HG02798 (cell line): ENCODE measurements at regions not wholly inside any gene's neighbourhood (a gene's known extent, or its start where the extent isn't known, plus 50 kb on each side); places are given as distances from the start of the nearest gene placed in this dataset.

Experiments used
- ATAC-seq: cut with Tn5 transposase; IDR thresholded peaks from one replicate; pipeline ENCODE4 v1.9.1; 2021; ENCODE audit warnings: mild to moderate bottlenecking; ENCODE audit not compliant: unreplicated experiment, poor library complexity

GRCh38 chr18:39951142-39951720, 2003.8 kb upstream of the PIK3C3 start:
- ATAC-seq, result no peak

DNA sequence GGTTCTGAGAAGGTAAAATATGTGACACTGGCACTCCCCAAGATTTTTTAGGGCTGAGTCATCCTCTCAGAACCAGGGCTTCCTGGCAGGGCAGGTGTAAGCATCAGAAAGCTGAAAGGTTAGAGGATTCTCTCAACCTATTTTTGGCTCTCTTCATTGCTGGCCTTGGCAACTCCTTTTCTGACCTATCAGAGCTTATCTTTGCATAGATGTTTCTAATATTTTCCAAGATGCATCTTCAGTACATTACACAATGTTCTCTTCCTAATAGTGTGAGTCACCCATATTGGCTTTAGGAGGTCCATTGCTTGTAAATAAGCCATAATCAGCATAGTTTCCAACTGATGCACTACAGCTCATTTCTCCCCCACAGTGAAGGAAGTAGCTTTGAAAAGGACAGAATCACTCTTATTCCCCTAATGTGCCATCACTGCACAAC, 2008.4 kb upstream of the PIK3C3 start:
- no peak for ATAC-seq

DNA sequence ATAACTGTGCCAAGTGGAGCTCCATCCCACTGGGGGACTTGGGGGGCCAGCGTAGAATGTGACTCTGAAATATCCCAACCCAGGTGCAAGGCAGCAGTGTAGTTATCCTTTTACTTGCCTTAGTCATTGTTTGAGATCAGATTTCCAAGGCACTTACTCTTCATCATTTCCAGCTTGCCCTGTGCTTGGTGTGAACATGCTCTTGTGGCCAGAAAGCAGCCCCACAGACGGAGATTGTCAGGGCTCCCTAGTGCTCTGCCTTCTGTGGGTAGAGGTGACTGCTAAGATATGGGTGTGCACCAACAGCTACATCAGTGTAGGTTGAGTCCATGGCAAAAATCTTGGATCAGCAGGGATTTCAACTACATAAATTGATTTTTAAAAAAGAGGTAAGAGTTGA, 2010.0 kb upstream of the PIK3C3 start:
- ATAC-seq, result no peak

- no peak for ATAC-seq
Observed at GRCh38 chr18:39942702-39943101, 2012.3 kb upstream of the PIK3C3 start.

- no peak for ATAC-seq
Observed at GRCh38 chr18:39938676-39939608, 2016.1 kb upstream of the PIK3C3 start.

DNA sequence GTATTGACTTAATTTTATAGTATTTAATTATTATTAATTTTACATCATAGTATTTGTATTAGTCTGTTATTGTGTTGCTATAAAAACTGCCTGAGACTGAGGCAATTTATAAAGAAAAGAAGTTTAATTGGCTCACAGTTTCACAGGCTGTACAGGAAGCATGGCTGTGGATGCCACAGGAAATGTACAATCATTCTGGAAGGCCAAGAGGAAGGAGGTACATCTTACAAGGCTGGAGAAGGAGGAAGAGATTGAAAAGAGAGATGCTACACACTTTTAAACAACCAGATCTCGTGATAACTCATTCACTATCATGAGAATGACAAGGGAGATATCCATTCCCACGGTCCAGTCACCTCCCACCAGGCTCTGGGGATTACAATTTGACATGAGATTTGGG, 2019.4 kb upstream of the PIK3C3 start:
- ATAC-seq, result no peak

GRCh38 chr18:39918847-39919246, 2036.2 kb upstream of the PIK3C3 start:
- ATAC-seq, result no peak

GRCh38 chr18:39913672-39914366, 2041.2 kb upstream of the PIK3C3 start:
- ATAC-seq, result no peak

GRCh38 chr18:39911716-39912115, 2043.3 kb upstream of the PIK3C3 start:
- ATAC-seq, result no peak

DNA sequence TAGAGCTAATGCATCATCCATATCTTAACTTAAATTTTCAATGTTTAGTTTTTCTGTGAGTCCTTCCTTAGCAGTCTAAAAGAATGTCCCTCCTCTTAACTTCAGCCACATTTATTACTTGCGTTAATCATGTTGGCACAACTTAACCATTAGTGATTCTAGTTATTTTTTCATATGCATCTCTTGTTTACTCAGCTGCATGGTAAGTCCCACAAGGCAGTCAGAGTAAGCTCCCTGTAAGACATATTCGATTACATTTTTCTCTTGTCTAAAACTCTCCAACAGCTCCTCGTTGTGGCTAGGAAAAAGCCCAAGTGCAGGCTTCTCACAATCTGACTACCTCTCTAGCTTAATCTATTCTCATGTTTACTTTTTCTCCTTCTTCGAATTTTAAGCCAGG, 2045.3 kb upstream of the PIK3C3 start:
- no peak for ATAC-seq

- ATAC-seq, result no peak
Observed at GRCh38 chr18:39886136-39886535, 2068.9 kb upstream of the PIK3C3 start.

GRCh38 chr18:39872651-39873050, 2082.4 kb upstream of the PIK3C3 start:
- ATAC-seq, result no peak

- no peak for ATAC-seq
Observed at GRCh38 chr18:39871961-39872360, 2083.1 kb upstream of the PIK3C3 start.

DNA sequence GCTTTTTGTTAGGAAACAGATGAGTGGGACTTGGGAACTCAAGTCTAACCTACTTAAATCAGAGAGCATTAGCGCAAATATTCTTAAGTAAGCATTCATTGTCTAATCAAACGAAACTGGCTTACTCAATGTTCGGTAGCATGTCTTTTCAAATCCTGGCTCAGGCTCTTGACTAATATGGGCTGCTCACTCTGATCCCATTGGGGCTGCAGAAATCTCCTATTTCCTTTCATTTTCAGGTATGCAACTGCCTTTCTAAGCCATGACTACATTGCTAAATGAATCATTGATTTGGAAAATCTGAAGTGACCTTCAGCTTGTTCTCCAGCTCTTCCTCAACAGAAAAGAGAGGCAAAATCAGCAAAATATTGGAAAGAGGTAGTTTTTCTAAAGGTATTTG, 2084.4 kb upstream of the PIK3C3 start:
- ATAC-seq, result no peak

GRCh38 chr18:39863916-39864315, 2091.1 kb upstream of the PIK3C3 start:
- ATAC-seq, result no peak

DNA sequence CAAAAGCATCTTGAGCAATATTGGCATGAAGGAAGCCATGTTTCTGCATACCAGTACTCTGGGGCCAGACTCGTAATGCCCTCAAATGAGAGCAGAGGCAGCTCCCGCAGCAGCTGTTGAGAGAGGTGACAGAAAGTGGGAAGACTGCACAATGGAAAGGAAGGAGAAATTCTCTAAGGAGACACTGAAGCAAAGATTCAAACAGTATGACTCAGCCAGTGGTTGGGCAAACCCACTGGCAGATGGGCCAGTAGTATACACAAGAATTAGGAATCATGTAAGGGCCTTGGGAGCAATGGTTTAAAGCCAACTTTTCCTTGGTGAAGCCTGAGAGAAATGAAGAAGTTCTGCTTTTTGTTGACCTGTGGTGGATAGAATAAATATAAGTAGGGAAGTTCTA, 2092.7 kb upstream of the PIK3C3 start:
- ATAC-seq, result no peak

- ATAC-seq, result no peak
Observed at GRCh38 chr18:39854291-39854690, 2100.7 kb upstream of the PIK3C3 start.

GRCh38 chr18:39846265-39846664, 2108.8 kb upstream of the PIK3C3 start:
- no peak for ATAC-seq

GRCh38 chr18:39845631-39846030, 2109.4 kb upstream of the PIK3C3 start:
- no peak for ATAC-seq

DNA sequence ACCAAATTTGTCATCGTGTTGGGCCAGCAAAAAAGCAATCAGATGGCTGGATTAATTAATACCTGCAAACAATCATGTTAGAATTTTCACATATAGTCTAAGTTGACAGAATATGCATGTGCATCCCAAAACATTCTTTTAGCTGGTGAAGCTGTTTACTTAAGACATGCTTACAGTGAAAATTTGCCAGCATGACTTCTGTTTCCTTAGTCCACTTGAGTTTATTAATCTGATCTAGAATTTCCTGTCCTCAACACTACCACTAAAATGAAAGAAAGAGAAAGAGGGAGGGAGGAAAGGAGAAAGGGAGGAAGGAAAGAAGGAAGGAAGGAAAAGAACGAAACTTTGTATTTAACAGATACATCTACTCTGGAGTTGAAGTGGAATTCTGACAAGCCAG, 2109.9 kb upstream of the PIK3C3 start:
- ATAC-seq, result no peak

DNA sequence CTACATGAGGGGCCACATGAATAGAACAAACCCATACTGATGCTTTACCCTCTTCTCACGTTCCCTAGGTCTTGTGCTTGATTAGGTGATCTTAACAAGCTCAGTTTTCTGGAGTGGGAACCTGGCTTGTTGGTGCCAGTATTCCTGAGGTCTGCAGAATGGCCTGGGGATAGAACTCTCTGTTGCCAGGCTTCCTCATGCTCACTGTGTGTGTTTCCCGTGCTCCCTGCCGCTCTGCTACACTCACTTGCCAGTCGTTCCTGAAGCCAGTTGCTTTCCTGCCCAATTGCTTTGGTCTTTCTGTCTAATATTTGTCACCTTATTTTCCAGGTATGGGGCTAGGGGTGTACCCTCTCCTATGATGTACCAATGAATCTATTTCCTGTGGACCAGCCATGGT, 2111.5 kb upstream of the PIK3C3 start:
- ATAC-seq, result no peak
